ENCODE measurements at regions not wholly inside any gene's neighbourhood (a gene's known extent, or its start where the extent isn't known, plus 50 kb on each side); places are given as distances from the start of the nearest gene placed in this dataset.

- TF ChIP-seq CTCF (IDR thresholded peaks at IDR 0.05) (no peak), POLR2A (IDR thresholded peaks at IDR 0.05) (no peak)
These were observed 493.9 kb upstream of the KCNMB2 start for GRCh38 chr3:178042376-178042775.
